Mammary epithelial cell (primary cell): ENCODE measurements at regions not wholly inside any gene's neighbourhood (a gene's known extent, or its start where the extent isn't known, plus 50 kb on each side); places are given as distances from the start of the nearest gene placed in this dataset.

Experiments
- CTCF ChIP-seq, 2 donors: IDR thresholded peaks in 1 of 2; conservative IDR thresholded peaks in 1 of 2; 2 replicates each; pipeline ENCODE4 v1.5.1; 2011 to 2012; ENCODE audit warnings: inconsistent platforms in 2 of 2, low read length in 2 of 2, mild to moderate bottlenecking in 2 of 2, control low read depth in 1 of 2, low read depth in 1 of 2; ENCODE audit not compliant: insufficient read depth in 1 of 2; ENCODE audit errors: extremely low read depth in 1 of 2
- EZH2 ChIP-seq: IDR thresholded peaks from 2 replicates; pipeline ENCODE4 v1.6.1; 2012; ENCODE audit warnings: low read length, inconsistent platforms, borderline replicate concordance

- TF ChIP-seq CTCF (conservative IDR thresholded peaks at IDR 0.05 in 1 of 2, IDR thresholded peaks at IDR 0.05 in 1 of 2; ENCODE audit: extremely low read depth in 1 of 2, insufficient read depth in 1 of 2, low read depth in 1 of 2, low read length in 2 of 2) (no peak), EZH2 (no peak)
Measured at GRCh38 chr21:35833388-35833787, 226.9 kb downstream of the SETD4 start.
